IPS DF 6.9 (cell line): ENCODE measurements at regions not wholly inside any gene's neighbourhood (a gene's known extent, or its start where the extent isn't known, plus 50 kb on each side); places are given as distances from the start of the nearest gene placed in this dataset.

Source experiments
- DNase-seq: peaks from one replicate; pipeline ENCODE4 v3.0.0-alpha.2; 2013; ENCODE audit warnings: low read depth, low spot score
- H3K27ac ChIP-seq: one replicate; pipeline ENCODE4 v1.5.1; 2013; ENCODE audit warnings: low read length, control low read depth
- H3K27me3 ChIP-seq: 2 replicates; pipeline ENCODE4 v1.6.1; 2013; ENCODE audit warnings: mild to moderate bottlenecking, low read length; ENCODE audit not compliant: control insufficient read depth, insufficient read depth
- H3K36me3 ChIP-seq: 2 replicates; pipeline ENCODE4 v1.6.1; 2013; ENCODE audit warnings: low read length; ENCODE audit not compliant: control insufficient read depth, insufficient read depth
- H3K4me1 ChIP-seq: 2 replicates; pipeline ENCODE4 v1.6.1; 2013; ENCODE audit warnings: low read length; ENCODE audit not compliant: control insufficient read depth, insufficient read depth
- H3K4me3 ChIP-seq: 2 replicates; pipeline ENCODE4 v1.5.1; 2013; ENCODE audit warnings: mild to moderate bottlenecking, low read length
- H3K9me3 ChIP-seq: 2 replicates; pipeline ENCODE4 v1.6.1; 2013; ENCODE audit warnings: low read length, inconsistent platforms; ENCODE audit not compliant: control insufficient read depth, insufficient read depth
- WGBS: extraction: QIAGEN DNeasy Blood & Tissue Kit; methylation state at CpG from one replicate; pipeline ENCODE4 v1.1.7; 2013; ENCODE audit warnings: mixed read lengths, missing lambda C conversion rate; ENCODE audit not compliant: insufficient read length, insufficient coverage; 5-methylcytosine and 5-hydroxymethylcytosine counted together

GRCh38 chr16:73185737-73186136 is 137.8 kb upstream of the ZFHX3 start:
- Histone ChIP-seq H3K27ac (no peak overlapping the region), H3K36me3 (no peaks in the 10 kb centered on the region), H3K4me1 (no peaks in the 10 kb centered on the region), H3K4me3 (no peak overlapping the region), H3K27me3 (no peaks in the 10 kb centered on the region), H3K9me3 (no peaks in the 10 kb centered on the region)
- no peak for DNase-seq
- WGBS, result no CpG with 5 or more reads among the region's 11 CpGs

GRCh38 chr16:73183611-73184092 is 135.7 kb upstream of the ZFHX3 start:
- no peaks in the 10 kb centered on the region for H3K27me3 ChIP-seq
- no peak for DNase-seq
- no CpG with 5 or more reads among the region's 17 CpGs for WGBS
- no peaks in the 10 kb centered on the region for H3K9me3 ChIP-seq
- H3K4me3 ChIP-seq, result no peak overlapping the region
- H3K27ac ChIP-seq, result no peak overlapping the region
- no peaks in the 10 kb centered on the region for H3K36me3 ChIP-seq
- no peaks in the 10 kb centered on the region for H3K4me1 ChIP-seq

- H3K36me3 ChIP-seq, result no peaks in the 10 kb centered on the region
- H3K9me3 ChIP-seq, result no peaks in the 10 kb centered on the region
- H3K4me1 ChIP-seq, result 0 out of 2 replicates have a peak, but pooled peaks cover 1% of the 10 kb centered on the region
- H3K4me3 ChIP-seq, result no peak overlapping the region
- no peaks in the 10 kb centered on the region for H3K27me3 ChIP-seq
- no CpG with 5 or more reads among the region's 12 CpGs for WGBS
- DNase-seq, result no peak
- no peak overlapping the region for H3K27ac ChIP-seq
These were observed 131.9 kb upstream of the ZFHX3 start for GRCh38 chr16:73179705-73180331.

- no peaks in the 10 kb centered on the region for H3K9me3 ChIP-seq
- no CpG with 5 or more reads among the region's 8 CpGs for WGBS
- H3K4me1 ChIP-seq, result peaks cover 2% of the 10 kb centered on the region; the same call in 1 of the 2 replicates
- DNase-seq, result no peak
- no peaks in the 10 kb centered on the region for H3K36me3 ChIP-seq
- no peak overlapping the region for H3K27ac ChIP-seq
- no peak overlapping the region for H3K4me3 ChIP-seq
- no peaks in the 10 kb centered on the region for H3K27me3 ChIP-seq
These were observed 129.9 kb upstream of the ZFHX3 start for GRCh38 chr16:73177729-73178295.

GRCh38 chr16:73176577-73177013 is 128.7 kb upstream of the ZFHX3 start:
- Histone ChIP-seq H3K27ac (no peak overlapping the region), H3K36me3 (no peaks in the 10 kb centered on the region), H3K4me3 (no peak overlapping the region), H3K27me3 (no peaks in the 10 kb centered on the region), H3K9me3 (no peaks in the 10 kb centered on the region), H3K4me1 (peaks cover 8% of the 10 kb centered on the region; the same call in 1 of the 2 replicates)
- no CpG with 5 or more reads among the region's 2 CpGs for WGBS
- no peak for DNase-seq

- Histone ChIP-seq H3K9me3 (no peaks in the 10 kb centered on the region), H3K27ac (no peak overlapping the region), H3K27me3 (no peaks in the 10 kb centered on the region), H3K4me1 (peaks cover 10% of the 10 kb centered on the region), H3K36me3 (no peaks in the 10 kb centered on the region), H3K4me3 (no peak overlapping the region)
- no peak for DNase-seq
- WGBS, result no CpG with 5 or more reads among the region's 18 CpGs
These were observed 125.2 kb upstream of the ZFHX3 start for GRCh38 chr16:73172973-73173709.

- WGBS, result no CpG with 5 or more reads among the region's 23 CpGs
- Histone ChIP-seq H3K27me3 (no peaks in the 10 kb centered on the region), H3K4me1 (peaks cover 10% of the 10 kb centered on the region), H3K4me3 (no peak overlapping the region), H3K9me3 (no peaks in the 10 kb centered on the region), H3K27ac (no peak overlapping the region), H3K36me3 (no peaks in the 10 kb centered on the region)
- DNase-seq, result no peak
These were observed 124.5 kb upstream of the ZFHX3 start for GRCh38 chr16:73172241-73172972.

GRCh38 chr16:73171901-73172240 is 123.9 kb upstream of the ZFHX3 start:
- Histone ChIP-seq H3K9me3 (no peaks in the 10 kb centered on the region), H3K27me3 (no peaks in the 10 kb centered on the region), H3K4me1 (peaks cover 10% of the 10 kb centered on the region), H3K36me3 (no peaks in the 10 kb centered on the region), H3K4me3 (no peak overlapping the region), H3K27ac (no peak overlapping the region)
- WGBS, result no CpG with 5 or more reads among the region's 9 CpGs
- no peak for DNase-seq

GRCh38 chr16:73171380-73171779 is 123.5 kb upstream of the ZFHX3 start:
- Histone ChIP-seq H3K27ac (no peak overlapping the region), H3K4me3 (no peak overlapping the region), H3K36me3 (no peaks in the 10 kb centered on the region), H3K4me1 (peaks cover 10% of the 10 kb centered on the region), H3K9me3 (no peaks in the 10 kb centered on the region), H3K27me3 (no peaks in the 10 kb centered on the region)
- no peak for DNase-seq
- WGBS, result no CpG with 5 or more reads among the region's 9 CpGs

GRCh38 chr16:73170612-73171038 is 122.7 kb upstream of the ZFHX3 start:
- no peak for DNase-seq
- no CpG with 5 or more reads among the region's 10 CpGs for WGBS
- Histone ChIP-seq H3K27me3 (no peaks in the 10 kb centered on the region), H3K4me1 (peaks cover 10% of the 10 kb centered on the region), H3K36me3 (no peaks in the 10 kb centered on the region), H3K9me3 (no peaks in the 10 kb centered on the region), H3K4me3 (no peak overlapping the region), H3K27ac (no peak overlapping the region)
